ENCODE measurements at regions not wholly inside any gene's neighbourhood (a gene's known extent, or its start where the extent isn't known, plus 50 kb on each side); places are given as distances from the start of the nearest gene placed in this dataset.

- Mint-ChIP-seq H3K9me3 (no peaks in the 10 kb centered on the region), H3K27me3 (no peaks in the 10 kb centered on the region), H3K36me3 (no peaks in the 10 kb centered on the region), H3K4me3 (no peak overlapping the region), H3K27ac (no peak overlapping the region), H3K4me1 (ENCODE audit: unreplicated experiment) (no peaks in the 10 kb centered on the region)
- no peak for DNase-seq (ENCODE audit: extremely low spot score, unreplicated experiment)
- TF ChIP-seq CTCF (conservative IDR thresholded peaks at IDR 0.05), result no peak
Measured at GRCh38 chrX:42604302-42604701, 173.7 kb downstream of the PPP1R2C start.

DNA sequence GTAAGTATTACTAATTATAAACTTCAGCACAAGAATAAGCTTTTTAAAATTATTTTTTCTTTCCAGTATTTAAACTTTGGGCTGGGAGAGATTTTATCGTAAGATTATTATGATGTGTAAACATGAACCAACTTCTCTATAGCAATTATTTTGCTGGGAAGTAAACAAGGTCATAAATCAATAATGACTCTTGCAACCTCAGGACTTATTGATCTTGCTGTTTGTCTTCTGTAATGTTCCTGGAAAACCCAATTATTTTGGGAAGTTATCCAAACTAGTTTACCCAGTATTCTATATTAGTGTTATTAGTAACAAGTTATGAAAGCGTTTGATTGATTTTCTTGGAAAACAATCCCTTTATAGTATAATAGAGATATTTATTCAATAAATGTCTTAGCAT, 174.9 kb downstream of the PPP1R2C start:
- Mint-ChIP-seq H3K27ac (no peak overlapping the region), H3K4me3 (no peak overlapping the region), H3K27me3 (no peaks in the 10 kb centered on the region), H3K36me3 (no peaks in the 10 kb centered on the region), H3K4me1 (ENCODE audit: unreplicated experiment) (no peaks in the 10 kb centered on the region), H3K9me3 (no peaks in the 10 kb centered on the region)
- DNase-seq (ENCODE audit: extremely low spot score, unreplicated experiment), result no peak
- no peak for TF ChIP-seq CTCF (conservative IDR thresholded peaks at IDR 0.05)

- no peaks in the 10 kb centered on the region for H3K9me3 Mint-ChIP-seq
- no peaks in the 10 kb centered on the region for H3K4me1 Mint-ChIP-seq (ENCODE audit: unreplicated experiment)
- no peak overlapping the region for H3K4me3 Mint-ChIP-seq
- no peak for DNase-seq (ENCODE audit: extremely low spot score, unreplicated experiment)
- no peak for TF ChIP-seq CTCF (conservative IDR thresholded peaks at IDR 0.05)
- no peaks in the 10 kb centered on the region for H3K27me3 Mint-ChIP-seq
- no peaks in the 10 kb centered on the region for H3K36me3 Mint-ChIP-seq
- H3K27ac Mint-ChIP-seq, result no peak overlapping the region
Measured at GRCh38 chrX:42602566-42602965, 175.4 kb downstream of the PPP1R2C start.

GRCh38 chrX:42602136-42602535, 175.8 kb downstream of the PPP1R2C start:
- no peaks in the 10 kb centered on the region for H3K9me3 Mint-ChIP-seq

DNA sequence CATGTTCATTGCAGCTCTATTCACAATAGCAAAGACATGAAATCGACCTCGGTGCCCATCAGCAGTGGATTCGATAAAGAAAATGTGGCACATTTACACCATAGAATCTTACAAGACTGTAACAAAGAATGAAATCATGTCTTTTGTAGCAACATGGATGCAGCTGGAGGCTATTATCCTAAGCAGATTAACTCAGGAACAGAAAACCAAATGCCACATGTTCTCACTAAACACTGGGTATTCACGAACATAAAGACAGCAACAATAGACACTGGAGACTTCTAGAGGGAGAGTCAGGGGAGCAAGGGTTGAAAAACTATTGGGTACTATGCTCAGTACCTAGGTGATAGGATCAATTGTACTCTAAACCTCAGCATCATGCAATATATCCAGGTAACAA, 180.5 kb downstream of the PPP1R2C start:
- Mint-ChIP-seq H3K36me3 (no peaks in the 10 kb centered on the region), H3K27me3 (no peaks in the 10 kb centered on the region), H3K4me1 (ENCODE audit: unreplicated experiment) (no peaks in the 10 kb centered on the region), H3K4me3 (no peak overlapping the region), H3K27ac (no peak overlapping the region), H3K9me3 (no peaks in the 10 kb centered on the region)
- DNase-seq (ENCODE audit: extremely low spot score, unreplicated experiment), result no peak
- TF ChIP-seq CTCF (conservative IDR thresholded peaks at IDR 0.05), result no peak

More at GRCh38 chrX:42602136-42602535, 175.8 kb downstream of the PPP1R2C start:
- Mint-ChIP-seq H3K27ac (no peak overlapping the region), H3K4me3 (no peak overlapping the region), H3K4me1 (ENCODE audit: unreplicated experiment) (no peaks in the 10 kb centered on the region), H3K27me3 (no peaks in the 10 kb centered on the region), H3K36me3 (no peaks in the 10 kb centered on the region)
- no peak for DNase-seq (ENCODE audit: extremely low spot score, unreplicated experiment)
- no peak for TF ChIP-seq CTCF (conservative IDR thresholded peaks at IDR 0.05)
